Right renal cortex interstitium (tissue), 3 donors: ENCODE measurements at regions not wholly inside any gene's neighbourhood (a gene's known extent, or its start where the extent isn't known, plus 50 kb on each side); places are given as distances from the start of the nearest gene placed in this dataset.

Source experiments
- DNase-seq, 3 donors: peaks; one replicate each; pipeline ENCODE4 v3.0.0-alpha.2; 2013; ENCODE audit warnings: low read depth in 3 of 3, low spot score in 2 of 3

GRCh38 chr14:44720707-44721106 is 213.6 kb upstream of the FSCB start:
- no peak for DNase-seq

- DNase-seq: no peak
Measured at GRCh38 chr14:44712024-44712815, 205.1 kb upstream of the FSCB start.

GRCh38 chr14:44701563-44702263 is 194.6 kb upstream of the FSCB start:
- no peak for DNase-seq

GRCh38 chr14:44700694-44701093 is 193.6 kb upstream of the FSCB start:
- no peak for DNase-seq

GRCh38 chr14:44700184-44700583 is 193.1 kb upstream of the FSCB start:
- DNase-seq: no peak

- no peak for DNase-seq
Measured at GRCh38 chr14:44699391-44699790, 192.3 kb upstream of the FSCB start.

GRCh38 chr14:44669496-44669895 is 162.4 kb upstream of the FSCB start:
- no peak for DNase-seq

- DNase-seq: no peak
Measured at GRCh38 chr14:44663136-44663535, 156.1 kb upstream of the FSCB start.

GRCh38 chr14:44662250-44662891 is 155.3 kb upstream of the FSCB start:
- DNase-seq: no peak

GRCh38 chr14:44658389-44658696 is 151.3 kb upstream of the FSCB start:
- no peak for DNase-seq

GRCh38 chr14:44657696-44658388 is 150.8 kb upstream of the FSCB start:
- DNase-seq: peak in 1 of 3 donors; percentile 27

- DNase-seq: no peak
Measured at GRCh38 chr14:44657203-44657602, 150.1 kb upstream of the FSCB start.

GRCh38 chr14:44654591-44654990 is 147.5 kb upstream of the FSCB start:
- DNase-seq: no peak

- no peak for DNase-seq
Measured at GRCh38 chr14:44653641-44654040, 146.6 kb upstream of the FSCB start.

- DNase-seq: no peak
Measured at GRCh38 chr14:44652640-44653039, 145.6 kb upstream of the FSCB start.

- DNase-seq: no peak
Measured at GRCh38 chr14:44649061-44649460, 142.0 kb upstream of the FSCB start.

GRCh38 chr14:44640416-44640815 is 133.3 kb upstream of the FSCB start:
- DNase-seq: no peak

GRCh38 chr14:44639781-44640385 is 132.8 kb upstream of the FSCB start:
- no peak for DNase-seq

- no peak for DNase-seq
Measured at GRCh38 chr14:44634692-44635091, 127.6 kb upstream of the FSCB start.

GRCh38 chr14:44626423-44626822 is 119.3 kb upstream of the FSCB start:
- no peak for DNase-seq

GRCh38 chr14:44625098-44625497 is 118.0 kb upstream of the FSCB start:
- no peak for DNase-seq
